ENCODE measurements at regions not wholly inside any gene's neighbourhood (a gene's known extent, or its start where the extent isn't known, plus 50 kb on each side); places are given as distances from the start of the nearest gene placed in this dataset.

DNA sequence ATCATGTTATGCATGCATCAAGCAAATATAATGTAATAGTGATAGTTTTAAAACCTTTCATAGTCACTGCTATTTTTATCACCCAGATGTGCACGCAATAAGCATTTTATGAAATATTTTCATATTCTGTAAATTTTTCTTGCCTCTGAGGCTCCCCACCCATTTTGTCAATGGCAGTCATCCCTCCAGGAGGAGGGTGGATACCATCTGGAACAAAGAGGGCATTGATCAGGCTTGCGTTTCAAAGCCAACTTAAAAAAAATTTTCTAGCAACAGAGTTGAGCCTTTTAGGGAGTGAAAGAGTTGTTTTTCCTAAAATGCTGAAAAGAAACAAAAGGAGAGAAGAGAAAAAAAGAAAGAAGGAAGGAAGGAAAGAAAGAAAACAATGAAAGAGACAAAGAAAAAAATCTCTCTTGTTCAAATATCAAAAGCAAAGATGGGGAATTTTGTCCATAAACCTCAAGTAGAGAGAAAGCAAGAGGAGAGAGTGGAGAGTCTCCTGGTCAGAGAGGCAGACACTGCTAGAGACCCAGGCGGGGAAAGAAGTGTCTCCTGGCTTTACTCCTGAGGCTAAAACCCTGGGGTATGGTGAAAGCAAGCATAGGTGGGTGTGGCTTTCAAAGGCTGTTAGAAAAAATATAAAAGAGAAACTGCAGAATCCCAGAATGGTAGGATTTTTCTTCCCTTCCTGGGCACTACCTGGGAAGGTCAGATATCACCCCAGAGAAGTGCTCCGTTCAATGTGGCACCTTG, 63.6 kb upstream of the KLF12 start:
- Histone ChIP-seq H3K36me3 (ENCODE audit: control insufficient read depth, insufficient read depth, low read length) (no peaks in the 10 kb centered on the region), H3K27me3 (ENCODE audit: control insufficient read depth, insufficient read depth, low read length) (peaks cover 6% of the 10 kb centered on the region), H3K27ac (ENCODE audit: low read length) (no peak overlapping the region), H3K4me1 (ENCODE audit: control insufficient read depth, insufficient read depth, low read length) (no peaks in the 10 kb centered on the region), H3K4me3 (ENCODE audit: low read length) (no peak overlapping the region), H3K9me3 (ENCODE audit: control insufficient read depth, insufficient read depth, low read length) (no peaks in the 10 kb centered on the region)
- DNase-seq: no peak
- TF ChIP-seq, protein P1, sequence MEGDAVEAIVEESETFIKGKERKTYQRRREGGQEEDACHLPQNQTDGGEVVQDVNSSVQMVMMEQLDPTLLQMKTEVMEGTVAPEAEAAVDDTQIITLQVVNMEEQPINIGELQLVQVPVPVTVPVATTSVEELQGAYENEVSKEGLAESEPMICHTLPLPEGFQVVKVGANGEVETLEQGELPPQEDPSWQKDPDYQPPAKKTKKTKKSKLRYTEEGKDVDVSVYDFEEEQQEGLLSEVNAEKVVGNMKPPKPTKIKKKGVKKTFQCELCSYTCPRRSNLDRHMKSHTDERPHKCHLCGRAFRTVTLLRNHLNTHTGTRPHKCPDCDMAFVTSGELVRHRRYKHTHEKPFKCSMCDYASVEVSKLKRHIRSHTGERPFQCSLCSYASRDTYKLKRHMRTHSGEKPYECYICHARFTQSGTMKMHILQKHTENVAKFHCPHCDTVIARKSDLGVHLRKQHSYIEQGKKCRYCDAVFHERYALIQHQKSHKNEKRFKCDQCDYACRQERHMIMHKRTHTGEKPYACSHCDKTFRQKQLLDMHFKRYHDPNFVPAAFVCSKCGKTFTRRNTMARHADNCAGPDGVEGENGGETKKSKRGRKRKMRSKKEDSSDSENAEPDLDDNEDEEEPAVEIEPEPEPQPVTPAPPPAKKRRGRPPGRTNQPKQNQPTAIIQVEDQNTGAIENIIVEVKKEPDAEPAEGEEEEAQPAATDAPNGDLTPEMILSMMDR (IDR thresholded peaks at IDR 0.05): no peak
- no peak overlapping the region for H3K27ac Mint-ChIP-seq
- no peak overlapping the region for H3K4me3 Mint-ChIP-seq
- ATAC-seq: no peak
- H3K36me3 Mint-ChIP-seq: no peaks in the 10 kb centered on the region
- no peaks in the 10 kb centered on the region for H3K4me1 Mint-ChIP-seq
- peaks cover 20 to 39% of the 10 kb centered on the region in 2 donors for H3K27me3 Mint-ChIP-seq (ENCODE audit: low read depth in 2 of 2)
- H3K9me3 Mint-ChIP-seq: no peaks in the 10 kb centered on the region
- 96% methylated on average over 3 of the region's 4 CpGs for WGBS (ENCODE audit: insufficient coverage)
- intact Hi-C loops (cut with micrococcal nuclease): no loop called here

GRCh38 chr13:74194846-74195245, 60.6 kb upstream of the KLF12 start:
- Histone ChIP-seq H3K4me3 (ENCODE audit: low read length) (no peak overlapping the region), H3K27me3 (ENCODE audit: control insufficient read depth, insufficient read depth, low read length) (peaks cover 8% of the 10 kb centered on the region), H3K36me3 (ENCODE audit: control insufficient read depth, insufficient read depth, low read length) (no peaks in the 10 kb centered on the region), H3K9me3 (ENCODE audit: control insufficient read depth, insufficient read depth, low read length) (no peaks in the 10 kb centered on the region), H3K4me1 (ENCODE audit: control insufficient read depth, insufficient read depth, low read length) (no peaks in the 10 kb centered on the region), H3K27ac (ENCODE audit: low read length) (no peak overlapping the region)
- DNase-seq (peak in 1 of 2 donors; percentile 12), ATAC-seq (no peak)
- WGBS (ENCODE audit: insufficient coverage): 81% methylated on average over 2 of the region's 2 CpGs
- intact Hi-C loops (cut with micrococcal nuclease): no loop called here
- Mint-ChIP-seq H3K4me3 (no peak overlapping the region), H3K36me3 (no peaks in the 10 kb centered on the region), H3K27me3 (ENCODE audit: low read depth in 2 of 2) (peaks cover 15 to 20% of the 10 kb centered on the region in 2 donors), H3K27ac (no peak overlapping the region), H3K4me1 (peaks cover 9 to 11% of the 10 kb centered on the region in 2 donors), H3K9me3 (no peaks in the 10 kb centered on the region)
- TF ChIP-seq, protein P1 (IDR thresholded peaks at IDR 0.05): no peak

GRCh38 chr13:74193391-74193790, 59.2 kb upstream of the KLF12 start:
- Histone ChIP-seq H3K27me3 (ENCODE audit: control insufficient read depth, insufficient read depth, low read length) (peaks cover 8% of the 10 kb centered on the region), H3K9me3 (ENCODE audit: control insufficient read depth, insufficient read depth, low read length) (no peaks in the 10 kb centered on the region), H3K36me3 (ENCODE audit: control insufficient read depth, insufficient read depth, low read length) (no peaks in the 10 kb centered on the region), H3K27ac (ENCODE audit: low read length) (no peak overlapping the region), H3K4me3 (ENCODE audit: low read length) (no peak overlapping the region), H3K4me1 (ENCODE audit: control insufficient read depth, insufficient read depth, low read length) (no peaks in the 10 kb centered on the region)
- 95% methylated on average over 1 of the region's 1 CpG for WGBS (ENCODE audit: insufficient coverage)
- intact Hi-C loops (cut with micrococcal nuclease): no loop called here
- H3K9me3 Mint-ChIP-seq: no peaks in the 10 kb centered on the region
- no peak overlapping the region for H3K4me3 Mint-ChIP-seq
- peaks cover 9 to 11% of the 10 kb centered on the region in 2 donors for H3K4me1 Mint-ChIP-seq
- DNase-seq (no peak), ATAC-seq (no peak)
- TF ChIP-seq, protein P1 (IDR thresholded peaks at IDR 0.05): no peak
- H3K27ac Mint-ChIP-seq: no peak overlapping the region
- no peaks in the 10 kb centered on the region for H3K36me3 Mint-ChIP-seq
- H3K27me3 Mint-ChIP-seq (ENCODE audit: low read depth in 2 of 2): peaks cover 14 to 17% of the 10 kb centered on the region in 2 donors

GRCh38 chr13:74191410-74191809, 57.2 kb upstream of the KLF12 start:
- DNase-seq (no peak), ATAC-seq (no peak)
- no peaks in the 10 kb centered on the region for H3K9me3 ChIP-seq (ENCODE audit: control insufficient read depth, insufficient read depth, low read length)
- no peak overlapping the region for H3K4me3 ChIP-seq (ENCODE audit: low read length)
- WGBS (ENCODE audit: insufficient coverage): 77% methylated on average over 3 of the region's 3 CpGs
- H3K36me3 ChIP-seq (ENCODE audit: control insufficient read depth, insufficient read depth, low read length): no peaks in the 10 kb centered on the region
- H3K36me3 Mint-ChIP-seq: no peaks in the 10 kb centered on the region
- no peaks in the 10 kb centered on the region for H3K9me3 Mint-ChIP-seq
- no peaks in the 10 kb centered on the region for H3K4me1 ChIP-seq (ENCODE audit: control insufficient read depth, insufficient read depth, low read length)
- H3K27me3 ChIP-seq (ENCODE audit: control insufficient read depth, insufficient read depth, low read length): peaks cover 8% of the 10 kb centered on the region
- H3K27ac ChIP-seq (ENCODE audit: low read length): no peak overlapping the region
- H3K4me1 Mint-ChIP-seq: peaks cover 9 to 11% of the 10 kb centered on the region in 2 donors
- H3K4me3 Mint-ChIP-seq: no peak overlapping the region
- no peak overlapping the region for H3K27ac Mint-ChIP-seq
- peaks cover 10 to 14% of the 10 kb centered on the region in 2 donors for H3K27me3 Mint-ChIP-seq (ENCODE audit: low read depth in 2 of 2)
- intact Hi-C loops (cut with micrococcal nuclease): no loop called here
- TF ChIP-seq, protein P1 (IDR thresholded peaks at IDR 0.05): no peak
